Rectal smooth muscle tissue (tissue), 1 donor: ENCODE measurements at regions not wholly inside any gene's neighbourhood (a gene's known extent, or its start where the extent isn't known, plus 50 kb on each side); places are given as distances from the start of the nearest gene placed in this dataset.
"Not testable (repeated sequence)": the region's sequence is repeated elsewhere in the genome, so short reads cannot be mapped to it uniquely, and the experiment has no call there.

Experiments
- H3K27ac ChIP-seq: one replicate; pipeline ENCODE4 v1.7.0; 2013; ENCODE audit warnings: low read depth, low read length, inconsistent platforms
- H3K27me3 ChIP-seq: one replicate; pipeline ENCODE4 v1.7.0; 2013; ENCODE audit warnings: low read length; ENCODE audit not compliant: control insufficient read depth, insufficient read depth
- H3K36me3 ChIP-seq: one replicate; pipeline ENCODE4 v1.7.0; 2013; ENCODE audit warnings: low read length; ENCODE audit not compliant: control insufficient read depth, insufficient read depth
- H3K4me1 ChIP-seq: one replicate; pipeline ENCODE4 v1.7.0; 2013; ENCODE audit warnings: low read length; ENCODE audit not compliant: control insufficient read depth, insufficient read depth
- H3K4me3 ChIP-seq: one replicate; pipeline ENCODE4 v1.7.0; 2013; ENCODE audit warnings: low read length
- H3K9ac ChIP-seq: one replicate; pipeline ENCODE4 v1.7.0; 2013; ENCODE audit warnings: low read length

DNA sequence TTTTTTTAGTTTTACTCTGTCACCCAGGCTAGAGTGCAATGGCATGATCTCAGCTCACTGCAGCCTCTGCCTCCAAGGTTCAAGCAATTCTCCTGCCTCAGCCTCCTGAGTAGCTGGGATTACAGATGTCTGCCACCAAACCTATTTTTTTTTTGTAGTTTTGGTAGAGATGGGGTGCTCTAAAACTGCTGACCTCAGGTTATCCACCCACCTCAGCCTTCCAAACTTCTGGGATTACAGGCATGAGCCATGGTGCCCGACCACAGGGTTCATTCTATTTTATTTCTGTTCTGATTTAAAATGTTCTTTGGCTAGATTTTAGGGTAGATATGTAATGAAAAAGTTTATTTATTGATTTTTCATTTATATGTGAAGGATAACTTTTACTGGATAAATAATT lies 1062.8 kb upstream of the NOVA1 start:
- no peaks in the 10 kb centered on the region for H3K4me1 ChIP-seq
- no peak overlapping the region for H3K9ac ChIP-seq
- H3K27me3 ChIP-seq: no peaks in the 10 kb centered on the region
- H3K36me3 ChIP-seq: no peaks in the 10 kb centered on the region
- no peak overlapping the region for H3K4me3 ChIP-seq
- no peak overlapping the region for H3K27ac ChIP-seq

DNA sequence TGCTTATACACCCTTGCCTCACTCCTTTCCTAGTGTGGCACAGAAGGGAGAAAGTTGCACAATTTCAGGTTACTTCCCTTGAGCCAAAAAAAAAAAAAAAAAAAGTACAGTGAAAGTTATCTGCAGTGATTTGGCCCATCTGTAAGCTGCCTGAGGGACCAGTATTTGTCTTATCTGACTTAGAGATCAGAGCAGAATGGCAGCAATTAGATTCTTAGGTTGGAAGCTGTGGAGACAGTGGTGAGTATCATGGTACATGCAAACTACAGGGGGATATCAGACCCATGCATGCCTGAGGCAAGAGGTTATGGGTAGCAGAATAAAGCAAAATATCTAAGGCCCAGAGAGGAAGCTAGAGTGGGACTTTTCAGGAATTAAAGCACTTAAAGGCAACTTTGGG lies 1070.7 kb upstream of the NOVA1 start:
- H3K36me3 ChIP-seq: no peaks in the 10 kb centered on the region

DNA sequence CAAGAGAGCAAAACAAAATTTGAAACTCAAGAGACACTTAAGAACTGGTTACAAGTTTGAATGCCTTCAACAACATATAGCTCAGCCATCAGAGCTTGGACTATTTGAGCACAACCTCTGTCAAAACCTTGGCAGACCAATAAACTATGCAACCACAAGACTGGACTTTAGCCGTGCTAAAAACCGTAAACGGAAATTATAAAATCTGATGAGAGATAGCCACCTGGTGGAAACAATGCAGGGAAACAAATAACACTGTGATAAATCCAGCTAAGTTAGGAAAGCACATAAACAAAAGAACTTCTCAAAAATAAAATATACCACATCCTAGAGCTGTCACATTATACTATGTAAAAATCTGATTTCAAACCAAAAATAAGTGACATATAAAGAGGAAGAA lies 1074.2 kb upstream of the NOVA1 start:
- Histone ChIP-seq H3K4me1 (no peaks in the 10 kb centered on the region), H3K36me3 (no peaks in the 10 kb centered on the region), H3K27me3 (no peaks in the 10 kb centered on the region), H3K4me3 (no peak overlapping the region), H3K9ac (no peak overlapping the region), H3K27ac (no peak overlapping the region)

More for the DNA sequence above, 1070.7 kb upstream of the NOVA1 start:
- Histone ChIP-seq H3K27me3 (no peaks in the 10 kb centered on the region), H3K9ac (no peak overlapping the region), H3K4me1 (no peaks in the 10 kb centered on the region), H3K27ac (no peak overlapping the region), H3K4me3 (no peak overlapping the region)

DNA sequence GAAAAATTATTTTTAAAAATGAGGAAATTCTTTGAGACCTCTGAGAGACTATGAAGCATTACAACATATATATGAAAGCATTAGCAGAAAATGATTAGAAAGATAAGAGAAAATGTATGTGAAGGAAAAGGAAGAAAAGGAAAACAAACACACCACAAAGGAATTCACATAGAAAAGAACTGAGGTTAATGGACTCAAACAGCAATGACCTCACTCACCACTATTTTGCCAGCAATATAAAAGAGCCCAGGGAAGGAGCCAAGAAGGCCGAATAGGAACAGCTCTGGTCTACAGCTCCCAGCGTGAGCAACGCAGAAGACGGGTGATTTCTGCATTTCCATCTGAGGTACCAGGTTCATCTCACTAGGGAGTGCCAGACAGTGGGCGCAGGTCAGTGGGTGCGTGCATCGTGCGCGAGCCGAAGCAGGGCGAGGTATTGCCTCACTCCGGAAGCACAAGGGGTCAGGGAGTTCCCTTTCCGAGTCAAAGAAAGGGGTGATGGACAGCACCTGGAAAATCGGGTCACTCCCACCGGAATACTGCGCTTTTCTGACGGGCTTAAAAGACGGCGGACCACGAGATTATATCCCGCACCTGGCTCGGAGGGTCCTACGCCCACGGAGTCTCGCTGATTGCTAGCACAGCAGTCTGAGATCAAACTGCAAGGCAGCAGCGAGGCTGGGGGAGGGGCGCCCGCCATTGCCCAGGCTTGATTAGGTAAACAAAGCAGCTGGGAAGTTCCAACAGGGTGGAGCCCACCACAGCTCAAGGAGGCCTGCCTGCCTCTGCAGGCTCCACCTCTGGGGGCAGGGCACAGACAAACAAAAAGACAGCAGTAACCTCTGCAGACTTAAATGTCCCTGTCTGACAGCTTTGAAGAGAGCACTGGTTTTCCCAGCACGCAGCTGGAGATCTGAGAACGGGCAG lies 1075.2 kb upstream of the NOVA1 start:
- not testable (repeated sequence) for H3K27ac ChIP-seq, H3K4me1 ChIP-seq, H3K4me3 ChIP-seq, H3K9ac ChIP-seq, H3K27me3 ChIP-seq, H3K36me3 ChIP-seq

DNA sequence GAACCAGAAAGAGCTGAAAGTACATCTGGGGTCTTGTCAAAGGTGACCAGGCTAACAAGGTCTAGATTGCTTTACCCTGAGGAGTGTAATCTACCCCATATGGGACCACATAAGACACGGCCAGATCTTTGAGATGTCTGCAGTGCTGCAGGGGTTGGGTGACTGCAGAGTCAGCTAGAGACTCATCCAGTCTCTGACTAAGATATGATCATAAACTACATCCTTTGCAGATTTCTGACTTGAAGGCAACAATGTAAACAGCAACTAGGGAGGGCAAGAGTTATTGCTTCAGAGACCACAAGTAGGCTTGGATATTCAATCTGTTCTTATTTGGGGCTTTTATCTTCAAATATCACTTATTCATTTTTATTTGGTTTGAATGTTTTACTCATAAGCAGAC lies 1080.5 kb upstream of the FOXG1 start:
- Histone ChIP-seq H3K27me3 (no peaks in the 10 kb centered on the region), H3K36me3 (no peaks in the 10 kb centered on the region), H3K4me3 (no peak overlapping the region), H3K9ac (no peak overlapping the region), H3K4me1 (no peaks in the 10 kb centered on the region), H3K27ac (no peak overlapping the region)

DNA sequence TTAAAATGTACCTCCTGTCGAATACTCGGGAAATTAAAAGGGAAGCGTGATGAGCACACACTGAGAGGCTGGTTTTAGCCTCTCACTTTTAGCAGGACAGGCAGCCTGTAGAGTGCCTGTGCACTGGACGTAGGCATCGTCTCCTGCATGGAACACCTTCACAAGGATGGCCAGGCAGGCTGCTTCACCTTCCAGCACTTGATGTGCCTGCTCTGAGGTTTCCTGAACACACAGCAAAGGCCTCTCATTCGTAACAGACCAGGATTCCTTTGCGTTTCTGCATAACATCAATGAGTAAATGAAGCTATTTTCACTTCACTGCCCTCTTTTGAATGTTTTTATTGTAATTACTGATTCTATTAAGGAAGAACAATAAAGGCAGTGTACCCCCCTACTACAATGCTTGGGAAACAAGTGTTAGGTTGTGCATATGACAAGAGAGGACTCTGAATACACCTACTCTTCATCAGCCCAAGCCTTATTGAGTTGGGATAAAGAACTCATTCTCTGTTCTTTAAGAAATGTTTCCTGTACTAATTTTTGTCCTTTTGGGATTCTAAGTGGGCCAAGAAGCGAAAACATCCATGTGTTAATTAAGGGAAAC lies 1077.6 kb upstream of the FOXG1 start:
- H3K4me1 ChIP-seq: no peaks in the 10 kb centered on the region
- H3K27ac ChIP-seq: no peak overlapping the region

DNA sequence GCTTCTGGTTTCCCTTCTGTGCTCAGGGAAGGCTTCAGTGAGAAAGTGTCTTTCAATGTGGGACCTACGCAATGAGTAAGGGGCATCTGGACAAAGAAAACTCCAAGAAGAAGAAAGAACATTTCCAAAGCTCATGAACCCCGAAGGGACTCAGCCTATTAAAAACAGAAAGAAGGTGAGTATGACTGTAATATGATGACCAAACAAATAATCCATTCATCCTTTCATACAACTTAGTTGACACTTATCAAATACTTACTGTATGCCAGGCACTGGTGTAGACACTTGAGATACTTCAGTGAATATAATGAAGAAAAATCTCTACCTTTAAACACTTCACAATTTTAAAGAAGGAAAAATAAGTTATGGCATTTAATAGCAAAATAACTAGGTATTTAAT lies 1054.2 kb upstream of the FOXG1 start:
- Histone ChIP-seq H3K9ac (no peak overlapping the region), H3K27ac (no peak overlapping the region), H3K27me3 (no peaks in the 10 kb centered on the region), H3K4me3 (no peak overlapping the region), H3K36me3 (no peaks in the 10 kb centered on the region), H3K4me1 (no peaks in the 10 kb centered on the region)

More for the DNA sequence above, 1077.6 kb upstream of the FOXG1 start:
- H3K27me3 ChIP-seq: no peaks in the 10 kb centered on the region
- H3K9ac ChIP-seq: no peak overlapping the region
- H3K36me3 ChIP-seq: no peaks in the 10 kb centered on the region
- H3K4me3 ChIP-seq: no peak overlapping the region

DNA sequence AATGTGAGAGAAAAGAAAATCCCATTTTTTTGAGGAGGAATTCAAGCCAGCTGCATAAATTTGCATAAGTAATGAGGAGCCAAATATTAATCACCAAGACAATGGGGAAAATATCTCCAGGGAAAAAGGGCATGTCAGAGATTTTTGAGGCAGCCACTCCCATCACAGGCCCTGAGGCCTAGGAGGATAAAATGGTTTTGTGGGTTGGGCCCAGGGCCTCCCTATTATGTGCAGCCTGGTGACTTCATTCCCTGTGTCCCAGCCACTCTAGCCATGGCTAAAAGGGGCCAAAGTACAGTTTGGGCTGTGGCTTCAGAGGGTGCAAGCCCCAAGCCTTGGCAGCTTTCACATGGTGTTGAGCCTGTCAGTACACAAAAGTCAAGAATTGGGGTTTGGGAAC lies 1051.0 kb upstream of the FOXG1 start:
- Histone ChIP-seq H3K27ac (no peak overlapping the region), H3K4me1 (no peaks in the 10 kb centered on the region), H3K9ac (no peak overlapping the region), H3K27me3 (no peaks in the 10 kb centered on the region), H3K4me3 (no peak overlapping the region), H3K36me3 (no peaks in the 10 kb centered on the region)

DNA sequence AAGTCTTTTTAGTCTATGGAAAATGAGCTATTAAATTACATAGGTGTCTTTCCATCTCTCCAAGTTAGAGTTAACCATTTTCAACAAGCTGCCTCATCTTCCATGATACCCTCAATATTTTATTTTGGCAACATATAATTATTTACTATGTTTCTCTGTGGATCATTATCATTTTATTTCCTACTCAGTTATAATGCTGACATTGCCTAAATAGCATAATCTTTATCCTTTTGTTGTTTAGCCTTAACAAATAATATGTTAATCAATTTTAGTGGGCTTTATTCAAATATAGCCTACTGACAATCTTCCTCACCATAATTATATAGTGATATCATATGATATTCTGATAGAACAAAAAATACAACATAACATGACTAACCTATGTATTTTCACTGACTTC lies 1044.8 kb upstream of the FOXG1 start:
- Histone ChIP-seq H3K27ac (no peak overlapping the region), H3K27me3 (no peaks in the 10 kb centered on the region), H3K36me3 (no peaks in the 10 kb centered on the region), H3K9ac (no peak overlapping the region), H3K4me3 (no peak overlapping the region), H3K4me1 (no peaks in the 10 kb centered on the region)

DNA sequence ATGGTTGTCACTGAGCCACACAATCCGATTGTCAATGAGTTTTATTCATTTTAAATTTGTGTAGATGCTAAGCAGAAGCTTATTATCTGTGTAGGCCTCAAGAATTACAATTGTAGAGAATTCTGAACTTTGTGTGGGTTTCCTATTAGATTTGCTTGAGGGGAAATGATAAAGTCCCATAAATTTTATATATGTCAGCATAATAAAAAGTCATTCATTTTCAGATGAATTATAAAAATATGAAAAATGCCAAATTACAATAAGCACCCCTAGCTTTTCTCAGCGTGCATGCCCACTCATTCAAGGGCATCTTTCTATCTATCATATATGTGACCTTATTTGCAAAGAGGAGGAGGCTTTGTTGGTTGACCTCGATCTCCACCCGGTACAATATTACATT lies 1041.1 kb upstream of the FOXG1 start:
- Histone ChIP-seq H3K27ac (no peak overlapping the region), H3K36me3 (no peaks in the 10 kb centered on the region), H3K4me1 (no peaks in the 10 kb centered on the region), H3K4me3 (no peak overlapping the region), H3K9ac (no peak overlapping the region), H3K27me3 (no peaks in the 10 kb centered on the region)

DNA sequence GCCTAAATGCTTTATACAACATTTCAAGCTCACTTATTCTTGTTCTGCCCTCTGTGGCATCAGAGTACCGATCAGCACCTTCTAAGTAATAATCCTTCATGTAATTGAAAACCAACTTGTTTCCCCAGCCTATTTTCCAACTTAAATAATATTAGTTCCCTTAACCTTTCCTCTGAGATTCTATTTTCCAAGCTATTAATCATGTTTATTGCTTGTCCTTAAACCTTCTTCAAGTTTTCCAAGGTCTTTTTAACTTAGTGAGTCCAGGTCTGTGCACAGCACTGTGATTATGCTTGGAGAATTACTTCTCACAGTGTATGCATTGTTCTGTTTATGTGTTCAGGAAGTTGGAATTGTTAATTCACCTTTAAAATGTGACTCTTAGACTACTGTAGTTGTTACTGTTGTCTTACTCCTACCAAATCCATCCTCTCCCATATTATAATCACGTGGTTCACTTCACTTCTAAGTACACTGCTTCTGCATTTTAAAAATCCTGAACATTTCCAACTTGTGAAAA lies 1039.3 kb upstream of the FOXG1 start:
- H3K36me3 ChIP-seq: no peaks in the 10 kb centered on the region

DNA sequence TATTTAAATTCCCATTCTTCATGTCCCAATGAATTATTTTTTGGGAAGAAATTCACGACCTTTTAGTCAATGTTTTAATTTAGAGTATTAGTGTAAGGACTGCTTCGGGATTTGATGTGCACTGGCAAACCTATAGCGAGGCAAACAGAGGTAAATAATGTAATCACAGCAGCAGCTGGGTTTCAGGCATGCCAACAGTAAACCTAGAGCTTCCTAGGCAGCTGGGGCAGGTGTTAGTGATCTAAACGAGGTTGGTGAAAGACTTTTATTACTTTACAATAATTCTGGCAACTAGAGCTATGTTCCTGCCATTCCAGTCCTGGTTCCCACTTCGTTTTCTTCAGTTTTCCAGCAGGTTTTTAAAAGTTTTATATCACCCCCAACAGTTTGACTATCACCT lies 1036.4 kb upstream of the FOXG1 start:
- no peaks in the 10 kb centered on the region for H3K4me1 ChIP-seq
- H3K4me3 ChIP-seq: no peak overlapping the region
- H3K9ac ChIP-seq: no peak overlapping the region
- no peaks in the 10 kb centered on the region for H3K36me3 ChIP-seq
- H3K27me3 ChIP-seq: no peaks in the 10 kb centered on the region
- no peak overlapping the region for H3K27ac ChIP-seq

More for the DNA sequence above, 1039.3 kb upstream of the FOXG1 start:
- Histone ChIP-seq H3K9ac (no peak overlapping the region), H3K27ac (no peak overlapping the region), H3K4me3 (no peak overlapping the region), H3K4me1 (no peaks in the 10 kb centered on the region), H3K27me3 (no peaks in the 10 kb centered on the region)
